Neuron (in vitro differentiated cells): ENCODE measurements at regions not wholly inside any gene's neighbourhood (a gene's known extent, or its start where the extent isn't known, plus 50 kb on each side); places are given as distances from the start of the nearest gene placed in this dataset.
"Not testable (repeated sequence)": the region's sequence is repeated elsewhere in the genome, so short reads cannot be mapped to it uniquely, and the experiment has no call there.

Experiments used
- H2AFZ ChIP-seq: one replicate; pipeline ENCODE4 v1.6.1; 2013; ENCODE audit warnings: low read depth, mild to moderate bottlenecking, inconsistent platforms, low read length, moderate library complexity
- H3K27me3 ChIP-seq: one replicate; pipeline ENCODE4 v1.6.1; 2013; ENCODE audit warnings: low read length; ENCODE audit not compliant: insufficient read depth
- H3K36me3 ChIP-seq: one replicate; pipeline ENCODE4 v1.6.1; 2013; ENCODE audit warnings: low read length; ENCODE audit not compliant: insufficient read depth
- H3K4me1 ChIP-seq: one replicate; pipeline ENCODE4 v1.6.1; 2013; ENCODE audit warnings: low read length; ENCODE audit not compliant: insufficient read depth
- H3K4me3 ChIP-seq: 2 replicates; pipeline ENCODE4 v1.5.1; 2013; ENCODE audit warnings: mild to moderate bottlenecking, low read length, moderate library complexity
- H3K9me3 ChIP-seq: one replicate; pipeline ENCODE4 v1.6.1; 2013; ENCODE audit warnings: low read length

DNA sequence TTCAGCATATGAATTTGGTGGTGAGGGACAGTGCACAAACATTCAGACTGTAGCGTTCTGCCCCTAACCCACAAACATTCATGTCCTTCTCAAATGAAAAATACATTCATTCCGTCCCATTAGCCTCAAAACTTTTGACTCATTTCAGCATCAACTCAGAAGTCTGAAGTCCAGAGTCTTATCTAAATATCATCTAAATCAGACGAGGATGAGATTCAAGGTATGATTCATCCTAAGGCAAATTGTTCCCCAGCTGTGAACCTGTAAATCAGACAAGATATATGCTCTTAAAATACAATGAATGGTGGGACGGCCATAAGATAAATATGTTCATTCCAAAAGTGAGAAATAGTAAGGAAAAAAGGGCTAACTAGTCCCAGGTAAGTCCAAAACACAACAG, 1195.6 kb upstream of the ADGRL4 start:
- Histone ChIP-seq H3K4me1 (no peaks in the 10 kb centered on the region), H3K9me3 (no peaks in the 10 kb centered on the region), H2AFZ (no peak overlapping the region), H3K27me3 (no peaks in the 10 kb centered on the region), H3K36me3 (no peaks in the 10 kb centered on the region), H3K4me3 (no peak overlapping the region)

DNA sequence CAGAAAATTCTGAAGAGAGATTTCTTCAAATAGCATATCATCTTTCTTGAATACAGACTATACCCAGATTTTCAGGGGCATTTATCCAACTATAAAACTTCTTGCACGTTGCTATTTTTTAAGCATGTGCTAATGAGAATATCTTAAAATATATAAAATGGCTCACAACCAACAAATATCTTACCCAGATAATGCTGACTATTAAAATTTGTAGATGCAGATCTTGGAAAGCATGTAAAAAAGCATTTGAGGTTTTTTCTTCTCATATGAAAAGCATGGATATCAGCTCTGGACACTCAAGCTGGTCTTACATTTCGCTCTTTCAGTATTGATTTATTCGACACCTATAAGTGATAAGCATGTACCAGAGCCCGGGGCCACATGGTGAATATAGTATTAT, 1187.7 kb upstream of the ADGRL4 start:
- Histone ChIP-seq H3K27me3 (no peaks in the 10 kb centered on the region), H3K36me3 (no peaks in the 10 kb centered on the region), H3K9me3 (no peaks in the 10 kb centered on the region), H3K4me1 (no peaks in the 10 kb centered on the region), H2AFZ (no peak overlapping the region), H3K4me3 (no peak overlapping the region)

DNA sequence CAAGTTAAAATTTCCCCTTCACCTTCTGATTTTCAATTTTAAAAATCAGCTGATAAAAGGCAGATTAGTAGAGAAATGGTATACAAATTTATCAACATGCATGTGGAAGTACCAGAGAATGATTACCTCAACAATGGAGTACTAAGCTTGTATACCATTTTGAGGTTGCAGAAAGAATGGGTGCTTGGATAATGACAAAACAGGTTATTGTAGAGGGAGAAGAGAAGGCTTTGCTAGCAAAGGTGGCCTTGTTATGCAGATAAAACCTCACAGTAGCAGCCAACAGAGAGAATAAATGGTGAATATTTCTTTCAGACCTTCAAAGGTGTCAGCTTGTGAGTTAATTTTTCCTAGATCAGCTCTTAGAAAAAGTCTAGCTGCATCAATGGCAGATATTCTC, 1174.9 kb upstream of the ADGRL4 start:
- Histone ChIP-seq H3K36me3 (no peaks in the 10 kb centered on the region), H2AFZ (no peak overlapping the region), H3K9me3 (no peaks in the 10 kb centered on the region), H3K4me3 (no peak overlapping the region), H3K27me3 (no peaks in the 10 kb centered on the region), H3K4me1 (peaks cover 2% of the 10 kb centered on the region)

DNA sequence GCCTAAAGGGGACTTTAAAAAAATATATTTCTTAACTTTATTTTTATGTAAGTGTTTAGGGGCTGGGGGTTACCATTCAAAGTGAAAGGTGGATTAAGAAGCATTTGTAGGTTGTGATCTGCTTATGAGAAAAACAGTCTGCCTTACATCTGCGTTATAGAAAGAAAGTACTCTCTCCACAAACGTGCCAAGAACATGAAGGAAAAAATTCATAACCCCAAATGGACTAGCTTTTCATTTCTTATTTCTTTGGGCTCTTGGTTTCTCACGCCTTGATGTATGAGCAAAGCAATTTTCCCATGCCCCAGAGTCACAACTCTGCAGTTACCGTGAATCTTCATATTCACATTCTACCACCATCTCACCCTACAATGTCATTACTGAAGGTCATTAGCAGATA, 1165.1 kb upstream of the ADGRL4 start:
- H3K36me3 ChIP-seq = no peaks in the 10 kb centered on the region
- H3K4me3 ChIP-seq = no peak overlapping the region
- H2AFZ ChIP-seq = no peak overlapping the region
- no peaks in the 10 kb centered on the region for H3K27me3 ChIP-seq
- no peaks in the 10 kb centered on the region for H3K9me3 ChIP-seq
- no peaks in the 10 kb centered on the region for H3K4me1 ChIP-seq

DNA sequence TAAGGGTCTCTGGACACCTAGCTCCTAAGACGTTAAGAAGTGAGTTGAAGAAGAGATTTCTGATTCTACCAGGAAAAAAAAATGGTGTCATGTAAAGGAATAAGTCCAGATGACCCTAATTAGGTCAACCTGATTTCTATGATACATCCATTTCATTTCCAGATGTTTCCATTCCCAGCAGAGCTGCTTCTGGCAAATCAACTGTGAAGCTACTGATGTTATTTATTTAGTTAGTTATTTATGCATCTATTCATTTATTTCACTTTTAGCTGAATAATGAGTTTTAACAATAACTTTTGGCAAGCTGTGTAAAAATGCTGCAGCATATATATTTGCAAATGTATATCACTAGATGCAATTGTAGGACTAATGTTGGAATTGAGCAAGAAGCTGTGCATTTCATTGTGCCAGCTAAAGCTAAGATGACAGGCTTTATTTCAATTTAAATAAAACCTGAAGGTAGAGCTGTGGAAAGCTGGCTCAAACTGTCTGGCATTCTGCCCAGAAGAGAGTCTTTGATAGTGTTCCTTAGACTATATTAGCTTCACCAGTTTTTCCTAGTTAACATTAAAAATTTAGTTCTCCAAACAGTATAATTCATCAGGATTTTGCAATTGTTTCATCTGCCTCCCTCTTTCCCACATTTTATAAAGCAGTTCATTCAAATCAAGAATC, 1164.4 kb upstream of the ADGRL4 start:
- no peaks in the 10 kb centered on the region for H3K36me3 ChIP-seq
- H3K4me1 ChIP-seq = no peaks in the 10 kb centered on the region
- H3K9me3 ChIP-seq = no peaks in the 10 kb centered on the region
- no peak overlapping the region for H3K4me3 ChIP-seq
- no peak overlapping the region for H2AFZ ChIP-seq
- H3K27me3 ChIP-seq = no peaks in the 10 kb centered on the region

DNA sequence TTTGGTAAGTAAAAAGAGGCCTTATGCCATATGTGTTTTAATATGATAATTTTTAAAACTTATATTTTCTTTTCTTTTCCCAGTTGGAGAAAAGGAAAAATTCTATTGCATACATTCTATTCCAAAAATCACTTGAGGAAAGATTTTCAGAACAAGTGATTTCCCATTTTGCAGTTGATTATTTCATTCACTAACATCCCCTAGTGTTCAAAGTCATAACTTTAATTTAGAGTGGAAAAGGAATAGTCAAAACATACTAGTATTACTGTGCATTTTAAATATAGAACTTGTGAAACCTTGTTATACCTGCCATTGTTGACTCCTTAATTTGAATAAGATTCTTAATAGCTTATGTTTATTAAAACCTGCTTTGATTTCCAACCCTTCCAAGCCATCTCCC, 1157.6 kb upstream of the ADGRL4 start:
- no peaks in the 10 kb centered on the region for H3K36me3 ChIP-seq
- H3K4me3 ChIP-seq = no peak overlapping the region
- H3K4me1 ChIP-seq = peaks cover 9% of the 10 kb centered on the region
- H2AFZ ChIP-seq = no peak overlapping the region
- H3K9me3 ChIP-seq = no peaks in the 10 kb centered on the region
- H3K27me3 ChIP-seq = no peaks in the 10 kb centered on the region

DNA sequence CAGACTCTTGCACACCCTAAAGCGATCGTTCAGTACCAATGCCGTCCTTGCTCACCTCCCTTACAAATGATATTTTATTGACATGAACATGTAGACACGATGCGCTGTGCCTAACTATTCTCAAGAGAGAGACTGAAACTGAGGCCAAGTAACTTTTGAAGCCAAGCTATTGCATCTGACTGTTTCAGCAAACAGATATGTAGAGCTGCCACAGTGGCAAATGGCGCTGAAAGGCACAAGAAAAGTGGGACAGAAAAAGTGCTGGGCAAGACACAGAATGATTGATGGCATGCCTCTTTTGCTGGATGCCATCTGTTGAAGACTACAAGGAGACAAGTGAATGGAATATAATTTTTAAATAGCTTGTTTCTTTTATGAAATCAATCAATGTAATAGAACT, 1157.2 kb upstream of the ADGRL4 start:
- H3K9me3 ChIP-seq = no peaks in the 10 kb centered on the region
- H3K27me3 ChIP-seq = no peaks in the 10 kb centered on the region
- no peaks in the 10 kb centered on the region for H3K36me3 ChIP-seq
- peaks cover 9% of the 10 kb centered on the region for H3K4me1 ChIP-seq
- no peak overlapping the region for H2AFZ ChIP-seq
- H3K4me3 ChIP-seq = no peak overlapping the region

DNA sequence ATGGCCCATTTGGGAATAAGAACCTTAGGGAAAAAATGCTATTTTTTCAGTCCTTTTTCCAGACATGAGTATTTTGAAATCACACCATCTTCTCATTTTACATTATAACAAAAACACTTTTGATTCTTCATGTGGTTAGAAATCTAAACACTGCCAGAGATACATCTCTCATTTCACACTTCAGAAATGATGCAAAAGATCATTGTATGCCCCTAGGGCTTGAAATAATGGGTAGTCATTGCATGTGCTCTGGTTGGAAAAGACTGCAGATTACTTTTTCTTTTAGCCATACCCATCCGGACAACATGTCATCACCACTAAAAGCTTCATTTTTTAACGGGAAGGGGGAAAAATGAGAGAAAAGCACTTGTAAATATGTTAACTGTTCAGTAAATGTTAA, 1152.2 kb upstream of the ADGRL4 start:
- no peak overlapping the region for H3K4me3 ChIP-seq
- no peaks in the 10 kb centered on the region for H3K27me3 ChIP-seq
- H3K4me1 ChIP-seq = peaks cover 9% of the 10 kb centered on the region
- no peak overlapping the region for H2AFZ ChIP-seq
- no peaks in the 10 kb centered on the region for H3K9me3 ChIP-seq
- no peaks in the 10 kb centered on the region for H3K36me3 ChIP-seq

DNA sequence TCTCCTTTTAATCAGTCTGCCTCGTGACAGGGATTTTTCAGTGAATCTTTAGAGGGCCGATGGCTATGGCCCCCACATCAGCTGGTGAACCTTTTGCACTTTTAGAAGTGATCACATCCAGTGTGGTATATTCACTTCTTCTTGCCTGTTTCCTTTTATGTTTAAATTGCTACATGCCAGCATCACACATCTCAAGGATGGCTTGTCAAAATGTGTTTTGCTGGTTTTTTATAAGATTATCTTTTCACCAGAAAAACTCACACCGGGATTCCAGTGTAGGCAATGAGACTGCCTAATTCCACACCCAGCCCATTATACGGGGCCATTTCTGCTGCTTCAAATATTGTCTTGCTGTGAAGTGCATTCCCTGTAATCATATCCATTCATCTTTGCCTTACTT, 1151.7 kb upstream of the ADGRL4 start:
- Histone ChIP-seq H3K4me3 (no peak overlapping the region), H3K36me3 (no peaks in the 10 kb centered on the region), H2AFZ (no peak overlapping the region), H3K4me1 (peaks cover 4% of the 10 kb centered on the region), H3K27me3 (no peaks in the 10 kb centered on the region), H3K9me3 (no peaks in the 10 kb centered on the region)

DNA sequence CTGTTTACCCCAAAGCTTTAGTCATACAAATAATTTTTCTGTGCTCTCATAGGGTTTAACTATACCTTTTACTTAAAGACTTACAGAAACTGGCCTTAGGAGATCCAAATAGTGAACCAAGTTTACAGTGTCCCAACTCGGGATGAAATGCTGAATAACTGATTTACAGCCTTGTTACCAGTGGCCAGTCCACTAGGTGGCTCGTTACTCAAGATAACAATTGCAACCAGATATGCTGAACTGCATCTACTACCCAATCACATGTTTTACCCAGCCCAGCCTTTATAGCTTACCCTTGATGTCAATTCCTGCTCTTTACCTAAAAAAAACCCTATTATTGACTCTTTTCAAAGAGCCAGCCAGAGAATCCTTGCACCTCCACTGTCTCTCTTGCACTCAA, 1148.8 kb upstream of the ADGRL4 start:
- no peaks in the 10 kb centered on the region for H3K4me1 ChIP-seq
- no peaks in the 10 kb centered on the region for H3K36me3 ChIP-seq
- no peaks in the 10 kb centered on the region for H3K27me3 ChIP-seq
- no peak overlapping the region for H3K4me3 ChIP-seq
- no peak overlapping the region for H2AFZ ChIP-seq
- no peaks in the 10 kb centered on the region for H3K9me3 ChIP-seq

DNA sequence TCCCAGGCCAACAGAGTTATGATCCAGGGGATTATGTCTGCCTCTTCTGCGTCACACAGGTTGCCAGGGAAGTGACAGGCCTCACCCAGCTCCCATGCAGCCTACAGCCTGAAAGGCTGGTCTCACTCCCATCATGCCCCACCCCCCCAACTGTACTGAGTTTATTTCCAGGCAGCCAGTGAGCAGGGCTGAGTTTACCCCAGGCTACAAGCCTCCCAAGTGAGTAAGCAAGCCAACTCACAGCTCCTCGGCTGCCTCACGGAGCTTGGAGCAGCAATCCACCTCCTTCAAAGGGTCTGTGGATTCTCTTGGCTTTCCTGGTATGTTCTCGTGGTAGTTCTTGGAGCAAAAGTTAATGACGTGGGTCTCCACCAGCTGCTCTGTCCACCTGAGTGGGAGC, 1147.6 kb upstream of the ADGRL4 start:
- Histone ChIP-seq H2AFZ (no peak overlapping the region), H3K4me1 (no peaks in the 10 kb centered on the region), H3K36me3 (no peaks in the 10 kb centered on the region), H3K27me3 (no peaks in the 10 kb centered on the region), H3K4me3 (no peak overlapping the region), H3K9me3 (no peaks in the 10 kb centered on the region)

DNA sequence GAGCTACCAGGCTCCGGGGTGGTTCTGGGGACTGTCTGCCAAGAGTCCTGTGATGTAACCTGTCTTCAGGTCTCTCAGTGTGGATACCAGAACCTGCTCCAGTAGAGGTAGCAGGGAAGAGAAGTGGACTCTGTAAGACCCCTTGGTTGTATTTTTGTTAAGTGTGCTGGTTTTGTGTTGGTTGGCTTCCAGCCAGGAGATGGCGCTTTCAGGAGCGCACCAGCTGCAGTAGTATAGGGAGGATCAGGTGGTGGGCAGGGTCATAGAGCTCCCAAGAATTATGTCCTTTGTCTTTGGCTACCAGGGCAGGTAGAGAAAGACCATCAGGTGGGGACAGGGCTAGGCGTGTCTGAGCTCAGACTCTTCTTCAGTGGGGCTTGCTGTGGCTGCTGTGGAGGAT, 1147.2 kb upstream of the ADGRL4 start:
- H2AFZ ChIP-seq = no peak overlapping the region
- H3K27me3 ChIP-seq = no peaks in the 10 kb centered on the region
- H3K4me3 ChIP-seq = no peak overlapping the region
- no peaks in the 10 kb centered on the region for H3K4me1 ChIP-seq
- no peaks in the 10 kb centered on the region for H3K36me3 ChIP-seq
- H3K9me3 ChIP-seq = no peaks in the 10 kb centered on the region

DNA sequence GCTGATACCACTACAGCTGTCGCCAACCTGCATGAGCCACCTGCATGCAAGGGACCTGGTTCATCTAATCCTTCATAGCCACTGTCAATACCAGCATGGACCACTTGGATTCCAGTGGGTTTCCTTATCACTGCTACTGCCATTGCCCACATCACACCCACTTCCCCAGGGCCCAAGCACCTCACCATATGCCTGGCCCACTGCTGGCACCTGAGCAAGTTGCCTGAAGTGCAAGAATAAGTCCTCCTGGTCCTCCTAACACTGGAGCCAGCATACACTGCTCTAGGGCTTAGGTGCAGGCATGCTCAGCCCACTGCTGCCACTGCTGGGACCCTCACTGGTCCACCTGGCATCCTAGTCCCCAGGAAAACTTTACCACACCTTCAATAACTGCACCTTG, 1136.8 kb upstream of the ADGRL4 start:
- Histone ChIP-seq H3K9me3 (peaks cover 6% of the 10 kb centered on the region), H3K4me3 (no peak overlapping the region)

DNA sequence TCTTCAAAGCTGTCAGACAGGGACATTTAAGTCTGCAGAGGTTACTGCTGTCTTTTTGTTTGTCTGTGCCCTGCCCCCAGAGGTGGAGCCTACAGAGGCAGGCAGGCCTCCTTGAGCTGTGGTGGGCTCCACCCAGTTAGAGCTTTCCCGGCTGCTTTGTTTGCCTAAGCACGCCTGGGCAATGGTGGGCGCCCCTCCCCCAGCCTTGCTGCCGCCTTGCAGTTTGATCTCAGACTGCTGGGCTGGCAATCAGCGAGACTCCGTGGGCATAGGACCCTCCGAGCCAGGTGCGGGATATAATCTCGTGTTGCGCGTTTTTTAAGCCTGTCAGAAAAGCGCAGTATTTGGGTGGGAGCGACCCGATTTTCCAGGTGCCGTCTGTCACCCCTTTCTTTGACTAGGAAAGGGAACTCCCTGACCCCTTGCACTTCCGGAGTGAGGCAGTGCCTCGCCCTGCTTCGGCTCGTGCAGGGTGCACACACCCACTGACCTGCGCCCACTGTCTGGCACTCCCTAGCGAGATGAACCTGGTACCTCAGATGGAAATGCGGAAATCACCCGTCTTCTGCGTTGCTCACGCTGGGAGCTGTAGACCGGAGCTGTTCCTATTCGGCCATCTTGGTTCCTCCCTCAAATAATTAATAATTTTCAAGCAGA, 1131.5 kb upstream of the ADGRL4 start:
- H2AFZ ChIP-seq, H3K4me1 ChIP-seq, H3K36me3 ChIP-seq, H3K9me3 ChIP-seq, H3K4me3 ChIP-seq, H3K27me3 ChIP-seq: not testable (repeated sequence)

More for the DNA sequence above, 1136.8 kb upstream of the ADGRL4 start:
- no peak overlapping the region for H2AFZ ChIP-seq
- H3K36me3 ChIP-seq = no peaks in the 10 kb centered on the region
- H3K4me1 ChIP-seq = no peaks in the 10 kb centered on the region
- H3K27me3 ChIP-seq = no peaks in the 10 kb centered on the region
